ENCODE measurements at regions not wholly inside any gene's neighbourhood (a gene's known extent, or its start where the extent isn't known, plus 50 kb on each side); places are given as distances from the start of the nearest gene placed in this dataset.

DNA sequence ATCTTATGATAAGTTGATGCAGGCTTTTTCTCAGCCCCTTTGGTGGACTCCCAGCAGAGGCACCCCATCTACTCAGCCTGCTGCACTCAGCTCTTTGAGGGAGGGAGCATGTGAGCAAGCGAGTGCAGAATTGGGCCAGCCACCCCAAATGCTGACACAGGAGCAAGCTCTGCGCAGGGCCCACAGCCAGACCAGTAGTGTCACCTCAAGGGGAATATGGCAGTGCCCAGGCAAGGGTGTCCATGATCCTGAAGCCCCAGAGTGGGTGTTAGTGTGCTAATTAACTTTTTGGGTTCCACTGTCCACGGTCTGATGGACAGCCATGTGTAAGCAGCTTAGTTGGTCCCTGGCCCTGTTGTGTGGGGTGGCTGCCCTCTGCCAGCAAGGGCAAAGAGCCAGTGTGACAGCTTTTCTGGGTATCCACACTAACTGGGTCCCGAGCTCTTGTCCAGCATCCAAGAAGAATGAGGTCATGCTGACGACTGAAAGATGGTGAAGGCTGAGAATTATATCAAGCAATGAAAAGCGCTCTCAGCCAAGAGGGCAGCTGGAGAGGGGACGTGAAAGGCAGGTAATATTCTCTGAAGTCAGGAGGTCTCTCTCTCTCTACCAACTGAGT lies 898.3 kb upstream of the PCDH9 start:
- TF ChIP-seq EP300 (IDR thresholded peaks at IDR 0.05; ENCODE audit: low read depth) (no peak), POLR2A (IDR thresholded peaks at IDR 0.05) (no peak), POLR2AphosphoS5 (IDR thresholded peaks at IDR 0.05) (no peak)
- TF ChIP-seq, protein P1, sequence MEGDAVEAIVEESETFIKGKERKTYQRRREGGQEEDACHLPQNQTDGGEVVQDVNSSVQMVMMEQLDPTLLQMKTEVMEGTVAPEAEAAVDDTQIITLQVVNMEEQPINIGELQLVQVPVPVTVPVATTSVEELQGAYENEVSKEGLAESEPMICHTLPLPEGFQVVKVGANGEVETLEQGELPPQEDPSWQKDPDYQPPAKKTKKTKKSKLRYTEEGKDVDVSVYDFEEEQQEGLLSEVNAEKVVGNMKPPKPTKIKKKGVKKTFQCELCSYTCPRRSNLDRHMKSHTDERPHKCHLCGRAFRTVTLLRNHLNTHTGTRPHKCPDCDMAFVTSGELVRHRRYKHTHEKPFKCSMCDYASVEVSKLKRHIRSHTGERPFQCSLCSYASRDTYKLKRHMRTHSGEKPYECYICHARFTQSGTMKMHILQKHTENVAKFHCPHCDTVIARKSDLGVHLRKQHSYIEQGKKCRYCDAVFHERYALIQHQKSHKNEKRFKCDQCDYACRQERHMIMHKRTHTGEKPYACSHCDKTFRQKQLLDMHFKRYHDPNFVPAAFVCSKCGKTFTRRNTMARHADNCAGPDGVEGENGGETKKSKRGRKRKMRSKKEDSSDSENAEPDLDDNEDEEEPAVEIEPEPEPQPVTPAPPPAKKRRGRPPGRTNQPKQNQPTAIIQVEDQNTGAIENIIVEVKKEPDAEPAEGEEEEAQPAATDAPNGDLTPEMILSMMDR (IDR thresholded peaks at IDR 0.05), result no peak
- Histone ChIP-seq H3K36me3 (no peaks in the 10 kb centered on the region), H3K27ac (no peak overlapping the region), H3K4me1 (no peaks in the 10 kb centered on the region), H3K9me3 (no peaks in the 10 kb centered on the region), H3K4me3 (no peak overlapping the region), H3K27me3 (no peaks in the 10 kb centered on the region)
- intact Hi-C loops (cut with DNase I; ENCODE audit: low total_unique reads), result no loop called here
- no peak for DNase-seq
- WGBS, 2 donors (ENCODE audit: low coverage in 1 of 2), result 78% methylated on average over 6 of the region's 7 CpGs; no CpG with 5 or more reads in 1 of the 2 donors
- in situ Hi-C loops (cut with MboI; ENCODE audit: low pct_ligation_motif_present in 1 of 4, low pct_unique_long_range_greater_than_20kb in 1 of 4, low sequenced_read_pairs in 3 of 4), result no loop called here

DNA sequence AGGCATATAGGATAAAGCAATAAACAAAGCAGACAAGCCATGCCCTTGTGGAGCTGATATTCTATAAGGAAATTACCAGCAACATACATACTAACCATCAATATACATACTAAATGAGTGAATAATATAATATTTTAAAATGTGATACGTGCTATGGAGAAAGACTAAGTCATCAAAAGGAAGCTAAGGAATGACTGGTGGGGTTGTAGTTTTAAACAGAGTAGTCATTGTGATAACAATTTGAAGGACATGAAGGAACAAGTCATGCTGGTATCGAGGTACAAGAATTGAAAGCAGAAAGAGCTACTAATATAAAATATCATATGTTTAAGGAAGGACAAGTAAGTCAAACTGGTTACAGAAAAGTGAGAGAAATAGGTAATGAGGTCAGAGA lies 894.9 kb upstream of the PCDH9 start:
- H3K36me3 ChIP-seq, result no peaks in the 10 kb centered on the region
- 36 to 56% methylated on average over 2 of the region's 2 CpGs for WGBS, 2 donors (ENCODE audit: low coverage in 1 of 2)
- H3K9me3 ChIP-seq, result no peaks in the 10 kb centered on the region
- no peak for DNase-seq
- no peak overlapping the region for H3K4me3 ChIP-seq
- intact Hi-C loops (cut with DNase I; ENCODE audit: low total_unique reads) (no loop called here), in situ Hi-C loops (cut with MboI; ENCODE audit: low pct_ligation_motif_present in 1 of 4, low pct_unique_long_range_greater_than_20kb in 1 of 4, low sequenced_read_pairs in 3 of 4) (no loop called here)
- H3K4me1 ChIP-seq, result no peaks in the 10 kb centered on the region
- H3K27me3 ChIP-seq, result no peaks in the 10 kb centered on the region
- no peak for TF ChIP-seq POLR2AphosphoS5 (IDR thresholded peaks at IDR 0.05)
- TF ChIP-seq EP300 (IDR thresholded peaks at IDR 0.05; ENCODE audit: low read depth), result no peak
- TF ChIP-seq POLR2A (IDR thresholded peaks at IDR 0.05), result no peak
- TF ChIP-seq, protein P1 (IDR thresholded peaks at IDR 0.05), result no peak
- H3K27ac ChIP-seq, result no peak overlapping the region

DNA sequence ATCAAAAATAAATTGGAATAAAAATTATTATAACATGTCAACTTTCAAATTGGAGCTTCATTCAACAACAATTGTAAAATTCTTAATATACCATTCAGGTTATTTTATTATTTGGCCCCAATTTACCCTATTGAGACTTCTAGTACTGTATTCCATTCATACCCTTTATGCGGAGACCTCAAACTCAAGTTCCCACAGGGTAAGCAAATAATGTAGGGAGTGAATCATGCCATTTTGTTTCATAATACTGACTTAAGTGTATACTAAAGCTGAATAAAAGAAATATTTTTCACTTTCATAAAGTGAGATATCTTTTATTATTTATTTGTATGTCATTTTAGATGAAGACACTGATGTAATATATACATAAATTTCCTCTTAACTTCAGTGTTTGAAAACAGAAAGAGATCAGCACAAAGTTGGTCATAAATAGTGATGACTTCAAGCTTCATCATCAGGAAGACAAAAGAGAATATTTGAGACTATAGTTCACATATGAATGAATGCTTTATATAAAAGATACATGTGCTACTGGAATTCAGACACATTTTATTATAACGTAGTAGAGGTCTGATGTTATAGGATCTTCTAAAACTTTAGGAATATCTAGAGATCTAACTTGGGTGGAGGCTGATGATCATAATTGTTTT lies 894.4 kb upstream of the PCDH9 start:
- H3K4me3 ChIP-seq, result no peak overlapping the region
- H3K36me3 ChIP-seq, result no peaks in the 10 kb centered on the region
- intact Hi-C loops (cut with DNase I; ENCODE audit: low total_unique reads), result no loop called here
- no peak overlapping the region for H3K27ac ChIP-seq
- no peak for DNase-seq
- TF ChIP-seq EP300 (IDR thresholded peaks at IDR 0.05; ENCODE audit: low read depth) (no peak), POLR2A (IDR thresholded peaks at IDR 0.05) (no peak), POLR2AphosphoS5 (IDR thresholded peaks at IDR 0.05) (no peak)
- TF ChIP-seq, protein P1 (IDR thresholded peaks at IDR 0.05), result no peak
- H3K27me3 ChIP-seq, result no peaks in the 10 kb centered on the region
- in situ Hi-C loops (cut with MboI; ENCODE audit: low pct_ligation_motif_present in 1 of 4, low pct_unique_long_range_greater_than_20kb in 1 of 4, low sequenced_read_pairs in 3 of 4), result no loop called here
- 85 to 87% methylated on average over 2 of the region's 2 CpGs for WGBS, 2 donors (ENCODE audit: low coverage in 1 of 2)
- H3K4me1 ChIP-seq, result no peaks in the 10 kb centered on the region
- H3K9me3 ChIP-seq, result no peaks in the 10 kb centered on the region

DNA sequence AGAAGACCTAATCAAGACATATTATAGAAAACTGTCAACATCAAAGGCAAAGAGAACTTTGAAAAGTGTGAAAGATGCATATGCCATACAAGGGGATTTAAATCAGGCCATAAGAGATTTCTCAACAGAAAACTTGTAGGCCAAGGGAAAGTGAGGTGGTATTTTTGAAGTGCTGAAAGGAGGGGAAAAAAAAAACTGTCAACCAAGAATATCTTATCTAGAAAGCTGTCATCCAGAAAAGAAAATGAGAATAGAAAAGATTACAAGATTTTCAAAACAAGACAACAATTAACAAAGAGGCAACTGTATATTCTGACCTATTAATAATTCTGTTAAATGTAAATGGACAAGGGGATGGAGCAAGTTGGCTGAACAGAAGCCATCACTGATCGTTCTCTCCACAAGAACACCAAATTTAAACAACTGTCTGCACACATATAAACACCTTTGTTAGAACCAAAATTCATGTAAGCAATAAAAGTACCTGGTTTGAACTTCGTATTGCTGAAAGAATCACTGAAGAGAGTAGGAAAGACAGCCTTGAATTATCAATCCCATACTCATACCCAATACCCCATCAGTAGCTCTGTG lies 880.1 kb upstream of the PCDH9 start:
- WGBS, 2 donors (ENCODE audit: low coverage in 1 of 2), result 56 to 71% methylated on average over 2 of the region's 2 CpGs
- DNase-seq, result no peak
- Histone ChIP-seq H3K9me3 (no peaks in the 10 kb centered on the region), H3K4me1 (no peaks in the 10 kb centered on the region), H3K4me3 (no peak overlapping the region), H3K27me3 (no peaks in the 10 kb centered on the region), H3K27ac (no peak overlapping the region), H3K36me3 (no peaks in the 10 kb centered on the region)
- in situ Hi-C loops (cut with MboI; ENCODE audit: low pct_ligation_motif_present in 1 of 4, low pct_unique_long_range_greater_than_20kb in 1 of 4, low sequenced_read_pairs in 3 of 4) (no loop called here), intact Hi-C loops (cut with DNase I; ENCODE audit: low total_unique reads) (no loop called here)
- TF ChIP-seq POLR2AphosphoS5 (IDR thresholded peaks at IDR 0.05) (no peak), EP300 (IDR thresholded peaks at IDR 0.05; ENCODE audit: low read depth) (no peak), POLR2A (IDR thresholded peaks at IDR 0.05) (no peak)
- TF ChIP-seq, protein P1 (IDR thresholded peaks at IDR 0.05), result no peak

Data from transverse colon (tissue), 4 donors.